Iris pigment epithelial cell (primary cell): ENCODE measurements at regions not wholly inside any gene's neighbourhood (a gene's known extent, or its start where the extent isn't known, plus 50 kb on each side); places are given as distances from the start of the nearest gene placed in this dataset.

Experiments
- DNase-seq: peaks from one replicate; pipeline ENCODE4 v3.0.0-alpha.2; 2011; ENCODE audit warnings: low read depth

- no peak for DNase-seq
These were observed 63.6 kb downstream of the PCDH7 start for GRCh38 chr4:30783751-30784150.

GRCh38 chr4:30789219-30789671 lies 69.1 kb downstream of the PCDH7 start:
- DNase-seq = no peak

DNA sequence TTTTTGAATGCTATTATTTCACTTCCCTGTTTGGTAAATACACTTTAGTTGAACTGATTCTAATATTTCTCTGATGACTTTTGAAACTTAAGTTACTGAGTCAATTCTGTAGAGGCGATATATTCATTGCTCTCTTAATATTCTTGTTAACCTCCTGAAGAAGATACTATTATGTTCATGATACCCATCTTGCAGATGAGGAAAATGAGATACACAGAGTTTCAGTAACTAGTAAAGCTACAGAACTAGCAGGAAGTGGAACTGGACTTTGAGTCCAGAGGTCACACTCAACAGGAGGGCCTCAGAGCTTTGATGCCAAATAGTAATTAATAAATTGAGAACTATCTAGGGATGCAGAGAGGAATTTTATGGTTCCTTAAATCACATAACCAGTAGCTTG lies 70.0 kb downstream of the PCDH7 start:
- DNase-seq = no peak

DNA sequence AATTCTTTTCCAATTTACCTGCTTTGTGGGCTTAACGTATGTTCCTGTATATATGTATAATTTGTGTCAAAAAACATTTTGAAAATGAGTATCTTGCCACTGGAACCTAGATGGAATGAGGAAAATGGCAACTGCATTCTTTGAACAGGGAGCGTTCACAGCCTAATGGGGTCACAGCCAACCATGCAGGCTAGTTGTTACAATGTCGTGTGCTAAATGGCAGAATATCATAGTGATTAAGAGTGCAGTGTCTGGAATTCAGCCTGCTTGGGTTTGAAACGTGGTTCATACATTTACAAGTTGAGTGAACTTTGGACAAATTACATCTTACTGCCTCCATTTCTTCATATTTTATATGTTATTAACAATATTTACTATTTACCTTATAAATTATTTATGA lies 70.8 kb downstream of the PCDH7 start:
- no peak for DNase-seq

DNA sequence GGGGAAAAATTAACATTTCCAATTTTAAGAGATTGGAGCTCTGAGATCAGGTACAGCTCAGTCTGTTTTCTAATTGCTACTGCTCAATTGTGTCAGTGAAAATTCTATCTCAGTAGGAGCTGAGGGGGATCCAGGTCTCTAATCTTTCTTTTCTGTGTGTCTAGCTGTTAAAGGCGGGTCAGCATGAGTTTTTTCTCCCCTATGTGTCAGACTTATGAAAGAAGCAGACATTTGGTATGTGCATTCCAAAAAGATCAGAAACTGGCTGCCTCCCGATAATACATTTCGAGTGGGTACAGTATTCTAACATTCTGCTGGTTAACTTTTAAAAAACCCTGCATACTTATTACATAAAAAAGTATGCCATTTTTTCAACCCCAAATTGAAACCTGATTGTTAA lies 72.4 kb downstream of the PCDH7 start:
- no peak for DNase-seq

DNA sequence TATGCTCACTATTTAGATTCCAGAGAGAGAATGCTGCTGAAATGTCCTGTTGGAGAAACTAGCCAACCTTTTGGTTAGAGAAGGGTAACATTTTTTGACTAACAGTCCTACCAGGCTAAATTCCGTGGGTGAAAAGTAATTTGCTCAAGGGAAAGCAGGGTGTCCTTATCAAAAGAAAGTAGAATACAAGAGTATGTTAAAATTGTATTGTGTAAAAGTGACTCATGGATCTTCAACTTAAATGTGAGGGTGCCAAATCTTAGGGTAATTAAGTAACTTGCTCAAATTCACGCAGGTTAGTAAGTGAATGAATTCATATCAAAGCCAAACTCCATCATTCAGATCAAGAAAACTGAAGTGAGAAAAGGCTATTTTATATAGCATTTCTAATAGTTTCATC lies 81.7 kb downstream of the PCDH7 start:
- no peak for DNase-seq

DNA sequence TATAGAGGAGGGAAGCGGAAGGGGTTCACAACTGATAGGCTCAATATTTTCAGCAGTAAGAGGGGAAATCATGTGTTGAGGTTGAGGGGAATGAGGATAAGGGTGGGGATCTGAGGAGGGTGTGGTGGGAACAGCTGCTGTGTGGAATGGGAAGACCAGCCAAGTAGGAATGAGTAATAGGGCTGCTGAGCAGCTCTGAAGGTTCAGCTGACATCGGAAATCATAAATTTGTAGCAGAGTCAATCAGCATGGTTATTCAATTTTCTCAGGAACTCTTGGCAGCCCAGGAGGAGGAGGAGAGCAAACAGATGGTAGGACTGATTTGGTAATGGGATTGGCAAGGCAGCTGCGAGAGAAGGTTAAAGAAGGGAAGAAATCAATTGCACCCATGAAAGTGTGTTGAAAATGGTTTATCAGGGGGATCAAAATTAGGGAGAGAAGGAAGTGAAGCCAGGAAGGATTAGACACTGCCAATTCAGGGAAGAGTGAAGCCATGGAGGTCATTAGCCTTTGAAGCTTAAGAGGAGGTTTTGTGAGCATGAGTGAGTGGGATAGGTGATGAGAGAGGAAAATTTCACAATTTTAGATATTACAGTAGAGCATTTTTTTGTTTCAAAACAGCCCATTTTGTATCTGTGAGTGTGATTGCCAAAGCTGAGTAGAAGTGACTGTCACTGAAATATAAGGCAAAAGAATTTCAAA lies 82.6 kb downstream of the PCDH7 start:
- DNase-seq = peak; percentile 50

DNA sequence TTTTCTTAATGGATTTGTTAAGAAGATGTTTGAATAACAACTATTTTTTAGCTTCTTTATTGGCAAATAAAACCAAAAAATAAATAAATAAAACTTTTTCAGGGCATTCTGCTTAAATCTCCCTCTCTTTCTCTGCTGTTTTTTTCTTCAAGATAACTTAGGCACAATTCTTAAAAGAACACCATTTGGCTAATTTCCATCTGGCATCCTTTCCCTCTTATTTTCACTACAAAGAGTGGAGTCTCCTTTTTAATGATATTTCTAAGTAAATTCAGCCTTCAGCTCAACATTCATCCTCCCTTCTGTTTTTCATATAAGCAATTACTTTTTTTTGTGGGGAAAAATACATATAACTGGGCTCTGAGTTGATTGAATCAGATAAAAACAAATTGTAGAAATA lies 88.1 kb downstream of the PCDH7 start:
- DNase-seq = no peak

GRCh38 chr4:30811296-30811695 lies 91.1 kb downstream of the PCDH7 start:
- DNase-seq = no peak

- no peak for DNase-seq
These were observed 95.5 kb downstream of the PCDH7 start for GRCh38 chr4:30815685-30816084.

GRCh38 chr4:30817447-30817846 lies 97.3 kb downstream of the PCDH7 start:
- DNase-seq = no peak

GRCh38 chr4:30818541-30818940 lies 98.4 kb downstream of the PCDH7 start:
- DNase-seq = no peak

GRCh38 chr4:30821275-30821674 lies 101.1 kb downstream of the PCDH7 start:
- DNase-seq = no peak

DNA sequence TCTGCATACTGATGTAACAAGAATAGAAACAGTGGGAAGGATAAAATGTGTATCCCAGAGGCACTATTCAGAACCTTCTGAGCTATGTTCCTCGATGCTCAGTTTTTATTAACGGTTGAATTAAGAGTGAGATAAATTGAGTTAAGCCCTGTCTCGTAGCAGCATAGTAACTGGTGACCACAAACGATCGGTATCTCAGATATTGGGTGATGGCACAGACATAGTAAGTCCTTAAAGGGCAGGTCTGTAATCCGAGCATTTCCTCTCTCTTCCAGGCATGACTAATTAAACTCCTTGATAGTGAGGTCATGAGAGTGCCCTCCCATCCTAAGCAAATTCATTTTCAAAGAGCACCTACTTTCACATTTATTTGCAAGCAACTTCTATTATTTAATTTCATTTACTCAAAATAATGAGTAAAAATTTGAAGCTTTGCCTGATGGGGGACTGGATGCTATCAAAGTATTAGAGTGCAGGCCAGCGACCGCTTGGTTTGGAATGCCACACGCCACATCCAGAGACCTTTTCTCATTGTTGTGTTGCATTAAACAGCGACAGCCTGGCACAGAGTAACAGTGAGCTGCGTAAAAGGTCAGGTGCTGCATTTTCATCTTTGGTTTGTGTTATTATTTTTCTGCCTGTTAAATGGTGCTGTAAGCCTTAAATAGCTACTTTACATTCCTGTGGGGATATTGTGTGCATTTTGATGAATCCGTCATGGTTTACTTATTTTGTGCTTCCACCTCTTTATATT lies 101.9 kb downstream of the PCDH7 start:
- peak; percentile 88 for DNase-seq

DNA sequence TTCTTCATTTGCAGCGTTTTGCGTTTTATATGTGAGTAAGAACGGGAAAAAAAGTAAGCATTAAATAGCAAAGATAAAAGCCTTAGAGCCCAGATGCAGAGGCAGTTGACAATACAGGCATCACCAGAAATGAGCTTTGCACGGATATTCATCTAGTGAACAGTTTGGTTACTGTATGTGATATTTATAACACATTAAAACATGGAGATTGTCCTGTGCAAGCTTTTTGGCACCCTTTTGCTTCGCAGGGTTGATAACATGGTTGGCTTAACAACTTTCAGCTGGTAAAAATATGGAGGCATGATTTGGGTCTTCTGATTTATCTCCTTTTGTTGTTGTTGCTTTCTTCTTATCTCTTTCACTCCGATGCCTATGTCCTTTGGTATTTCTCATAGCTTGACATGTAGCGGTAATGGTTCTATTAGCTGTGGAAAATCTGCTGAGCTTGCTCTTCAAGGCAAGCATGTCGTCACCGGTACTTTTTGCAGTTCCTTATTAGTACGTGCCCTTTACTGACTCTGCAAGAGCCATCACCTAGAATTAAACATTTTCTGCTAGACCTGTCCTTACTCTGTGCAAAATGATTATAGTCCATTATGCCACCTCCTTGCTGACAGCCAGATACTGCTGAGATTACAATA lies 102.9 kb downstream of the PCDH7 start:
- DNase-seq = no peak

- peak; percentile 42 for DNase-seq
These were observed 105.0 kb downstream of the PCDH7 start for GRCh38 chr4:30825008-30825770.

DNA sequence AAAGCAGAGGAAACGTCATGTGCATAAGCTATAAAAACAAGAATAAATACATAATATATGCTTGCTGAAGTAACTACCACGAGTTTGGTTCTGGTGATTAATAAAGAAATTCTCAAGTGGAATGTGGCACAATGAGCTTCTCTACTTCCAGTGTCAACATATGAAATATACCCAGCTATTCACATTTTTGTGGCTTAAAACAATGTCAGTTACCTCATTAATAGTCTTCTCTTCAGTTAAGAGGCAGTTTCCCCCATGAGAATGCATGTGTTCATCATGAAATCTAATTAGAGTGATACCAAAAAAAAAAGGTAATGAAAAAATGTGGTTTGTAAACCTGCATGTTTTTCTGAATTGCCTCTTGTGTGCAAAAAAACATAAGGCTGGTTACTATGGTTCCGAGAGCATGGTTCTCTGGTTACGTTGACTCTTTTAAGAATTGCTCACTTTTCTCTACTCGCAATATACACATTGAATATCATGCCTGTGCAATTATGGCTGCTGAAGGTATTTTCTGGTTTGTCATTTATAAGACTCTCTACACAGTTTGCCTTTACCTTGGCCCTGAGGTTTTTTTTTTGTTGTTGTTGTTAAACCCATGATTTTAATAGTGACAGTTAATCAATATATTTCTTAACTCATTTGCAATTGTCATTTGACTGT lies 108.2 kb downstream of the PCDH7 start:
- DNase-seq = peak; percentile 21

- DNase-seq = no peak
These were observed 112.5 kb downstream of the PCDH7 start for GRCh38 chr4:30832639-30833038.

DNA sequence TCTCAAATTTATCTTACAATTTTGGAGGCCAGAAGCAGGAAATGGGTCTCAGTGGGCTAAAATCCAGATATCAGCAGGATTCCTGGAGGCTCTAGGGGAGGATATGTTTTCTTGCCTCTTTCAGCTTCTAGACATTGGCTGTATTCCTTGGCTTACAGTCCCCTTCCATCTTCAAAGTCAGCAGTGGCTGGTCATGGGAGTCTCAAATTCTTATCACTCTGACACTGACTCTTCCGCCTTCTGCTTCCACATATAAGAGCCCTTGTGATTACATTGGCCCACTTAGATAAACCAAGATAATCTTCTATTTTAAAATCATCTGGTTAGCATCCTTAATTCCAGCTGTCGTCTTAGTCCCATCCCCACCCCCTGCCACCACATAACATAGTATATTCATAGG lies 113.0 kb downstream of the PCDH7 start:
- DNase-seq = no peak

DNA sequence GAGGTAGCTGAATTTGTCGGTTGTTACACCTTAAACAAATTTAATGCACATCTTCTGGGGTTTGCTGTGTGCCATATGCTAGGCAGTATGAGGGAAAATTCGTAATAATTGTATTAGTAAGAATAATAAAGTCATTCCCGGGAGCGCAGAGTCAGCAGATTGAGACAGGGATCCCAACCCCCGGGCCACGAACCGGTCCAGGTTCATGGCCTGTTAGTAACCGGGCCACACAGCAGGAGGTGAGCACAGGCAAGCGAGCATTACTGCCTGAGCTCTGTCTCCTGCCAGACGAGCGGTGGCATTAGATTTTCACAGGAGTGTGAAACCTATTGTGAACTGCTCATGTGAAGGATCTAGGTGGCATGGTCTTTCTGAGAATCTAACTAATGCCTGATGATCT lies 114.9 kb downstream of the PCDH7 start:
- DNase-seq = no peak

- peak; percentile 54 for DNase-seq
These were observed 116.1 kb downstream of the PCDH7 start for GRCh38 chr4:30836231-30836630.

DNA sequence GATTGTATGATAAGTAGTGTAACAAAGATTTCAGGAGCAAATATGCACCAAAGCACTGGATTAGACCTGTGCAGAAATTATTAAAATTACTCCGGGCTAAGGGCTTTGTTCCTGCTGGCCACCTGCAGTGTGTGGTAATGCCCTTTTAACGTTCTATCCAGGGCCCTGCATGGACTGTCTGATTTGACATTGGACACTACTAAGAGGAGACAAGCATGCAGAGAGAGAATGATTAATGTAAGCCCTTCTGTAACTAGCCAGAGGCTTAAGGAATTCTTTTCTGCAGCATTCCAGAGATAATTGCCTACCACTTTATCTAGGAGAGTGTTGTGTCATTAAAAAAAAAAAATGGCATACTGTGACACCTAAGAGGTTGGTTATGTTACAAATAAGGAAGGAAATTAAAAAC lies 117.0 kb downstream of the PCDH7 start:
- DNase-seq = peak; percentile 41
